SK-N-SH treated with all-trans-retinoic acid at 6 μM for 48 hours (cell line): ENCODE measurements at regions not wholly inside any gene's neighbourhood (a gene's known extent, or its start where the extent isn't known, plus 50 kb on each side); places are given as distances from the start of the nearest gene placed in this dataset.

Experiments used
- ATAC-seq: fragments of 200-7000 bp; cut with Tn5 transposase; 3 replicates; pipeline ENCODE4 v1.9.1; 2020; ENCODE audit warnings: mild to moderate bottlenecking, moderate library complexity
- ARNTL ChIP-seq: fragments of 450-650 bp; formaldehyde crosslinking; IDR thresholded peaks from 2 replicates; pipeline ENCODE4 v1.5.0; 2020; ENCODE audit warnings: low read depth, mild to moderate bottlenecking, moderate library complexity, borderline replicate concordance
- BACH2 ChIP-seq: fragments of 250-450 bp; sonication (Bioruptor Pico); IDR thresholded peaks from 2 replicates; pipeline ENCODE4 v1.9.0; 2021; ENCODE audit warnings: mild to moderate bottlenecking, borderline replicate concordance
- CREB5 ChIP-seq: fragments of 250-450 bp; sonication (Bioruptor Pico); IDR thresholded peaks from 2 replicates; pipeline ENCODE4 v1.5.1; 2020; ENCODE audit warnings: low read depth, mild to moderate bottlenecking, moderate library complexity
- CSDC2 ChIP-seq: fragments of 250-450 bp; sonication (Bioruptor Pico); IDR thresholded peaks from 2 replicates; pipeline ENCODE4 v1.5.0; 2020; ENCODE audit warnings: mild to moderate bottlenecking, moderate library complexity
- CSRNP3 ChIP-seq: fragments of 250-450 bp; sonication (Bioruptor Pico); IDR thresholded peaks from 2 replicates; pipeline ENCODE4 v1.5.1; 2021; ENCODE audit warnings: mild to moderate bottlenecking, moderate library complexity
- ESRRG ChIP-seq: fragments of 250-450 bp; sonication (Bioruptor Pico); IDR thresholded peaks from 2 replicates; pipeline ENCODE4 v1.6.1; 2021; ENCODE audit warnings: mild to moderate bottlenecking
- GLIS3 ChIP-seq: fragments of 250-450 bp; sonication (Bioruptor Pico); IDR thresholded peaks from 2 replicates; pipeline ENCODE4 v1.5.0; 2020; ENCODE audit warnings: mild to moderate bottlenecking, moderate library complexity
- ISL1 ChIP-seq: fragments of 250-450 bp; sonication (Bioruptor Pico); IDR thresholded peaks from 2 replicates; pipeline ENCODE4 v2.1.2; 2022; ENCODE audit warnings: mild to moderate bottlenecking, moderate library complexity
- OSR1 ChIP-seq: fragments of 250-450 bp; sonication (Bioruptor Pico); IDR thresholded peaks from 2 replicates; pipeline ENCODE4 v1.8.0; 2022; ENCODE audit warnings: moderate library complexity, mild to moderate bottlenecking, inconsistent platforms
- POU6F1 ChIP-seq: fragments of 250-450 bp; sonication (Bioruptor Pico); IDR thresholded peaks from 2 replicates; pipeline ENCODE4 v1.8.0; 2021; ENCODE audit warnings: low read depth, mild to moderate bottlenecking, moderate library complexity, borderline replicate concordance
- PPARA ChIP-seq: fragments of 250-450 bp; sonication (Bioruptor Pico); IDR thresholded peaks from 2 replicates; pipeline ENCODE4 v1.5.0; 2020; ENCODE audit warnings: mild to moderate bottlenecking, borderline replicate concordance
- RARB ChIP-seq: fragments of 250-450 bp; sonication (Bioruptor Pico); IDR thresholded peaks from 2 replicates; pipeline ENCODE4 v1.8.0; 2021; ENCODE audit warnings: mild to moderate bottlenecking, moderate library complexity
- SNAI2 ChIP-seq: fragments of 250-450 bp; sonication (Bioruptor Pico); IDR thresholded peaks from 2 replicates; pipeline ENCODE4 v1.5.0; 2020; ENCODE audit warnings: mild to moderate bottlenecking, moderate library complexity
- TCF4 ChIP-seq: fragments of 250-450 bp; sonication (Bioruptor Pico); IDR thresholded peaks from 2 replicates; pipeline ENCODE4 v1.8.0; 2021; ENCODE audit warnings: mild to moderate bottlenecking, moderate library complexity, borderline replicate concordance
- TOX ChIP-seq: fragments of 250-450 bp; sonication (Bioruptor Pico); IDR thresholded peaks from 2 replicates; pipeline ENCODE4 v1.8.0; 2021; ENCODE audit warnings: mild to moderate bottlenecking, moderate library complexity, borderline replicate concordance
- TSHZ2 ChIP-seq: fragments of 250-450 bp; sonication (Bioruptor Pico); IDR thresholded peaks from 2 replicates; pipeline ENCODE4 v1.5.0; 2020; ENCODE audit warnings: mild to moderate bottlenecking, moderate library complexity
- ZC3H10 ChIP-seq: fragments of 250-450 bp; sonication (Bioruptor Pico); IDR thresholded peaks from 2 replicates; pipeline ENCODE4 v1.5.1; 2021; ENCODE audit warnings: mild to moderate bottlenecking, moderate library complexity
- ZFP3 ChIP-seq: fragments of 250-450 bp; sonication (Bioruptor Pico); IDR thresholded peaks from 2 replicates; pipeline ENCODE4 v1.5.0; 2020; ENCODE audit warnings: mild to moderate bottlenecking, moderate library complexity
- ZFP30 ChIP-seq: fragments of 450-650 bp; formaldehyde crosslinking; IDR thresholded peaks from 2 replicates; pipeline ENCODE4 v1.5.0; 2022; ENCODE audit warnings: mild to moderate bottlenecking, moderate library complexity
- ZNF565 ChIP-seq: fragments of 450-650 bp; formaldehyde crosslinking; conservative IDR thresholded peaks from 2 replicates; pipeline ENCODE4 v1.5.0; 2020; ENCODE audit warnings: low read depth, mild to moderate bottlenecking, moderate library complexity
- ZNF70 ChIP-seq: fragments of 450-650 bp; formaldehyde crosslinking; IDR thresholded peaks from 2 replicates; pipeline ENCODE4 v1.5.0; 2020; ENCODE audit warnings: mild to moderate bottlenecking, moderate library complexity
- ZNF8 ChIP-seq: fragments of 450-650 bp; formaldehyde crosslinking; IDR thresholded peaks from 2 replicates; pipeline ENCODE4 v1.5.0; 2020; ENCODE audit warnings: mild to moderate bottlenecking, moderate library complexity

- TF ChIP-seq CREB5: no peak
Measured at GRCh38 chr2:164079258-164079657, 343.4 kb upstream of the FIGN start (continued).

GRCh38 chr2:164078421-164078820 is 342.6 kb upstream of the FIGN start:
- TF ChIP-seq BACH2 (CRISPR knock-in tag): no peak
- no peak for TF ChIP-seq CSDC2 (CRISPR knock-in tag)
- no peak for TF ChIP-seq ESRRG (CRISPR knock-in tag)
- TF ChIP-seq TCF4: no peak
- TF ChIP-seq TSHZ2 (CRISPR knock-in tag): no peak
- no peak for TF ChIP-seq ZFP30 (CRISPR knock-in tag)
- no peak for TF ChIP-seq RARB (CRISPR knock-in tag)
- no peak for TF ChIP-seq CREB5
- TF ChIP-seq SNAI2: no peak
- TF ChIP-seq POU6F1 (CRISPR knock-in tag): no peak
- no peak for TF ChIP-seq ZFP3 (CRISPR knock-in tag)
- no peak for TF ChIP-seq ZC3H10 (CRISPR knock-in tag)
- no peak for TF ChIP-seq ZNF565
- TF ChIP-seq ISL1 (CRISPR knock-in tag): no peak
- no peak for TF ChIP-seq ZNF8
- TF ChIP-seq CSRNP3 (CRISPR knock-in tag): no peak
- TF ChIP-seq OSR1 (CRISPR knock-in tag): no peak
- TF ChIP-seq TOX (CRISPR knock-in tag): no peak
- ATAC-seq: no peak

GRCh38 chr2:164073101-164074074 is 337.6 kb upstream of the FIGN start:
- ATAC-seq: peak; percentile 87
- no peak for TF ChIP-seq POU6F1 (CRISPR knock-in tag)
- TF ChIP-seq OSR1 (CRISPR knock-in tag): no peak
- peak; percentile 72; the same call in 1 of the 2 replicates for TF ChIP-seq GLIS3 (CRISPR knock-in tag)
- no peak for TF ChIP-seq ZC3H10 (CRISPR knock-in tag)
- peak; percentile 74 for TF ChIP-seq ESRRG (CRISPR knock-in tag)
- TF ChIP-seq RARB (CRISPR knock-in tag): no peak
- no peak for TF ChIP-seq ARNTL (CRISPR knock-in tag)
- TF ChIP-seq BACH2 (CRISPR knock-in tag): no peak
- TF ChIP-seq ZNF8: no peak
- TF ChIP-seq TOX (CRISPR knock-in tag): no peak
- TF ChIP-seq PPARA (CRISPR knock-in tag): no peak
- 0 out of 2 replicates have a peak, but pooled peaks have one; percentile 32 for TF ChIP-seq SNAI2
- peak; percentile 84; the same call in 1 of the 2 replicates for TF ChIP-seq CSRNP3 (CRISPR knock-in tag)
- TF ChIP-seq CSDC2 (CRISPR knock-in tag): no peak
- TF ChIP-seq ZFP30 (CRISPR knock-in tag): no peak
- TF ChIP-seq TCF4: peak; percentile 99
- no peak; the same call in 1 of the 2 replicates for TF ChIP-seq ZNF70 (CRISPR knock-in tag)
- TF ChIP-seq ISL1 (CRISPR knock-in tag): peak; percentile 84
- 0 out of 2 replicates have a peak, but pooled peaks have one; percentile 14 for TF ChIP-seq ZNF565
